ENCODE measurements at regions not wholly inside any gene's neighbourhood (a gene's known extent, or its start where the extent isn't known, plus 50 kb on each side); places are given as distances from the start of the nearest gene placed in this dataset.

GRCh38 chr10:84606428-84606827 is 278.0 kb downstream of the CCSER2 start:
- TF ChIP-seq CTCF (IDR thresholded peaks at IDR 0.05) (no peak), POLR2A (IDR thresholded peaks at IDR 0.05) (no peak), EP300 (IDR thresholded peaks at IDR 0.05; ENCODE audit: low read depth) (no peak)

All from transverse colon (tissue), 3 donors.